HepG2 (cell line): ENCODE measurements at regions not wholly inside any gene's neighbourhood (a gene's known extent, or its start where the extent isn't known, plus 50 kb on each side); places are given as distances from the start of the nearest gene placed in this dataset.

Source experiments
- ATAC-seq: fragments of 200-7000 bp; cut with Tn5 transposase; 3 replicates; pipeline ENCODE4 v1.9.1; 2020; ENCODE audit warnings: mild to moderate bottlenecking, moderate library complexity
- BruUV-seq: library from RNA; stranded (reverse); fragments of 400-500 nt; replicated peaks from 2 replicates; lab custom pipeline; 2021; lab: Mats Ljungman, UMichigan
- CTCF ChIA-PET: fragments of 300-600 bp; formaldehyde crosslinking; extraction: SDS; loops from one replicate; lab custom pipeline; 2021; ENCODE audit warnings: low total read pairs, inconsistent platforms, low intra/inter-chr PET ratio; lab: Yijun Ruan, JAX
- POLR2A ChIA-PET: fragments of 350-600 bp; sonication (Branson Sonifier 250); formaldehyde crosslinking; loops from one replicate; lab custom pipeline; 2020; ENCODE audit warnings: antibody characterized with exemption, inconsistent platforms; lab: Yijun Ruan, JAX
- DNase-seq: peaks from one replicate; pipeline ENCODE4 v3.0.0-alpha.2; 2015; ENCODE audit warnings: low spot score
- FAIRE-seq: peaks from 3 replicates; lab custom pipeline; 2011; peaks lifted over from hg19 to GRCh38; lab: Jason Lieb, UNC
- H2AFZ ChIP-seq: one replicate; pipeline ENCODE4 v1.6.1; 2011; ENCODE audit warnings: low read length, inconsistent platforms
- H3K27ac ChIP-seq: fragments of 300-600 bp; 3 replicates; pipeline ENCODE4 v1.8.0; 2011; ENCODE audit warnings: mixed run types, mild to moderate bottlenecking, mixed read lengths, low read length, inconsistent platforms; ENCODE audit not compliant: insufficient read depth; ENCODE audit errors: extremely low read length
- H3K27me3 ChIP-seq, 2 experiments: fragments of 200-600 bp in 1 of 2; 2 replicates in 1 of 2; 3 replicates in 1 of 2; pipeline versions ENCODE4 v1.6.0 to v1.8.0; 2011; ENCODE audit warnings: low read length in 2 of 2, mild to moderate bottlenecking in 2 of 2, moderate library complexity in 2 of 2, inconsistent platforms in 1 of 2; ENCODE audit not compliant: insufficient read depth in 2 of 2, control insufficient read depth in 1 of 2
- H3K36me3 ChIP-seq, 2 experiments: fragments of 200-600 bp in 1 of 2; replicated peaks in 1 of 2; 2 replicates in 1 of 2; 3 replicates in 1 of 2; pipeline versions ENCODE4 v1.5.1 to v1.8.0; 2011; ENCODE audit warnings: low read length in 2 of 2, inconsistent platforms in 1 of 2; ENCODE audit not compliant: insufficient read depth in 2 of 2, control insufficient read depth in 1 of 2
- H3K4me1 ChIP-seq: 2 replicates; pipeline ENCODE4 v1.5.1; 2012; ENCODE audit warnings: low read length, inconsistent platforms; ENCODE audit not compliant: insufficient read depth
- H3K4me2 ChIP-seq: 2 replicates; pipeline ENCODE4 v1.6.0; 2011; ENCODE audit warnings: low read depth, low read length, inconsistent platforms
- H3K4me3 ChIP-seq, 3 experiments: fragments of 200-600 bp in 1 of 3; sonication (generic), shearing (Covaris generic) in 1 of 3; replicated peaks in 1 of 3; 2 replicates each; pipeline ENCODE4 v1.5.1; 2011 to 2016; ENCODE audit warnings: low read length in 3 of 3, inconsistent platforms in 2 of 3, low read depth in 2 of 3, mild to moderate bottlenecking in 2 of 3, control low read depth in 1 of 3, mixed read lengths in 1 of 3; ENCODE audit not compliant: insufficient read depth in 1 of 3
- H3K79me2 ChIP-seq: one replicate; pipeline ENCODE4 v1.6.1; 2011; ENCODE audit warnings: low read length, inconsistent platforms; ENCODE audit not compliant: insufficient read depth
- H3K9ac ChIP-seq: 2 replicates; pipeline ENCODE4 v1.6.0; 2011; ENCODE audit warnings: mild to moderate bottlenecking, low read depth, low read length, inconsistent platforms; ENCODE audit not compliant: insufficient read depth
- H3K9me3 ChIP-seq: 2 replicates; pipeline ENCODE4 v1.5.1; 2012; ENCODE audit warnings: mild to moderate bottlenecking, low read length
- H4K20me1 ChIP-seq: 2 replicates; pipeline ENCODE4 v1.6.0; 2011; ENCODE audit warnings: inconsistent platforms, mild to moderate bottlenecking, low read length, moderate library complexity; ENCODE audit not compliant: insufficient read depth
- BHLHE40 ChIP-seq: IDR thresholded peaks from 2 replicates; pipeline ENCODE4 v1.6.1; 2011; ENCODE audit warnings: low read length, improper control_type of control experiment
- CERS6 ChIP-seq: sonication (generic); formaldehyde crosslinking; IDR thresholded peaks from 2 replicates; pipeline ENCODE4 v1.5.0; 2020; ENCODE audit warnings: missing genetic modification reagents
- CHD2 ChIP-seq: IDR thresholded peaks from 2 replicates; pipeline ENCODE4 v1.6.1; 2011; ENCODE audit warnings: low read depth, low read length, improper control_type of control experiment
- DNMT1 ChIP-seq: sonication (generic); formaldehyde crosslinking; IDR thresholded peaks from 2 replicates; pipeline ENCODE4 v1.5.1; 2020; ENCODE audit warnings: mild to moderate bottlenecking, missing genetic modification reagents
- FUBP1 ChIP-seq: sonication (generic); formaldehyde crosslinking; IDR thresholded peaks from 2 replicates; pipeline ENCODE4 v1.5.1; 2020; ENCODE audit warnings: missing genetic modification reagents, mild to moderate bottlenecking, borderline replicate concordance
- HDAC2 ChIP-seq: sonication (generic); formaldehyde crosslinking; IDR thresholded peaks from 2 replicates; pipeline ENCODE4 v1.4.0; 2020; ENCODE audit warnings: missing genetic modification reagents
- HNF4G ChIP-seq, 2 experiments: sonication (generic) in 1 of 2; formaldehyde crosslinking in 1 of 2; IDR thresholded peaks; 2 replicates each; pipeline versions ENCODE4 v1.4.0 to v1.6.1; 2011 to 2020; ENCODE audit warnings: borderline replicate concordance in 2 of 2, low read depth in 2 of 2, mild to moderate bottlenecking in 2 of 2, low read length in 1 of 2, missing genetic modification reagents in 1 of 2, moderate library complexity in 1 of 2
- HOXA3 ChIP-seq: sonication (generic); formaldehyde crosslinking; IDR thresholded peaks from 2 replicates; pipeline ENCODE4 v1.5.0; 2020; ENCODE audit warnings: missing genetic modification reagents
- SAFB2 ChIP-seq: sonication (generic); formaldehyde crosslinking; IDR thresholded peaks from 2 replicates; pipeline ENCODE4 v1.5.1; 2020; ENCODE audit warnings: missing genetic modification reagents, low read depth, mild to moderate bottlenecking, borderline replicate concordance
- TEF ChIP-seq: sonication (generic); formaldehyde crosslinking; IDR thresholded peaks from 2 replicates; pipeline ENCODE4 v1.5.0; 2020; ENCODE audit warnings: missing genetic modification reagents
- U2AF1 ChIP-seq: fragments of 200-400 bp; formaldehyde crosslinking; optimal IDR thresholded peaks from 2 replicates; pipeline ENCODE3; 2017; ENCODE audit warnings: mild to moderate bottlenecking, low read depth, low read length
- ZBTB8A ChIP-seq: sonication (generic); formaldehyde crosslinking; IDR thresholded peaks from 2 replicates; pipeline ENCODE4 v1.4.0; 2020; ENCODE audit warnings: mild to moderate bottlenecking, low read depth, missing genetic modification reagents, borderline replicate concordance
- ZKSCAN5 ChIP-seq: sonication (generic); formaldehyde crosslinking; IDR thresholded peaks from 2 replicates; pipeline ENCODE4 v1.5.1; 2020; ENCODE audit warnings: mild to moderate bottlenecking, missing genetic modification reagents
- ZNF552 ChIP-seq: sonication (generic); formaldehyde crosslinking; IDR thresholded peaks from 2 replicates; pipeline ENCODE4 v1.9.0; 2022; ENCODE audit warnings: missing genetic modification reagents, mild to moderate bottlenecking, borderline replicate concordance
- ZNF703 ChIP-seq: sonication (generic); formaldehyde crosslinking; IDR thresholded peaks from 2 replicates; pipeline ENCODE4 v1.5.1; 2020; ENCODE audit warnings: missing genetic modification reagents, mild to moderate bottlenecking, moderate library complexity, borderline replicate concordance
- ZNF749 ChIP-seq: sonication (generic); formaldehyde crosslinking; IDR thresholded peaks from 2 replicates; pipeline ENCODE4 v1.8.0; 2022; ENCODE audit warnings: mild to moderate bottlenecking, missing genetic modification reagents, moderate library complexity, borderline replicate concordance
- ZNF780A ChIP-seq: sonication (generic); formaldehyde crosslinking; IDR thresholded peaks from 2 replicates; pipeline ENCODE4 v1.8.0; 2022; ENCODE audit warnings: mild to moderate bottlenecking, missing genetic modification reagents, moderate library complexity
- ZSCAN30 ChIP-seq: sonication (generic); formaldehyde crosslinking; IDR thresholded peaks from 2 replicates; pipeline ENCODE4 v1.5.0; 2020; ENCODE audit warnings: mild to moderate bottlenecking, missing genetic modification reagents
- WGBS: methylation state at CpG from one replicate; pipeline ENCODE4 v1.1.6; 2017; ENCODE audit warnings: low lambda C conversion rate; 5-methylcytosine and 5-hydroxymethylcytosine counted together
- in situ Hi-C: cut with HindIII; loops from 2 replicates; pipeline ENCODE4 v1.10.0; 2017; ENCODE audit warnings: low pct_unique_long_range_greater_than_20kb; ENCODE audit not compliant: extremely low pct_ligation_motif_present
- intact Hi-C: fragments of 100-400 bp; cut with micrococcal nuclease; formaldehyde crosslinking; loops from one replicate; pipeline ENCODE4 v1.10.0; 2022; ENCODE audit not compliant: unreplicated experiment

GRCh38 chr15:67899596-67900283 lies 59.9 kb upstream of the RNU6-1 start:
- Histone ChIP-seq H3K9me3 (no peaks in the 10 kb centered on the region), H3K9ac (no peak overlapping the region), H3K36me3 (no peaks in the 10 kb centered on the region), H3K79me2 (no peaks in the 10 kb centered on the region), H3K27ac (no peak overlapping the region), H2AFZ (no peak overlapping the region), H3K27me3 (no peaks in the 10 kb centered on the region), H4K20me1 (no peaks in the 10 kb centered on the region), H3K4me1 (peaks cover 25% of the 10 kb centered on the region), H3K4me3 (no peak overlapping the region), H3K4me2 (no peak overlapping the region)
- in situ Hi-C loops: no loop called here
- TF ChIP-seq U2AF1 (no peak), HNF4G (IDR thresholded peaks at IDR 0.05; ENCODE audit: borderline replicate concordance, low read depth, low read length) (no peak), HNF4G (CRISPR knock-in tag; IDR thresholded peaks at IDR 0.05; ENCODE audit: borderline replicate concordance, low read depth) (no peak), ZNF780A (CRISPR knock-in tag) (no peak), TEF (CRISPR knock-in tag) (no peak), ZSCAN30 (no peak), CHD2 (no peak), BHLHE40 (no peak), ZNF552 (CRISPR knock-in tag) (no peak), ZBTB8A (CRISPR knock-in tag) (no peak), FUBP1 (CRISPR knock-in tag) (no peak), CERS6 (CRISPR knock-in tag) (no peak), SAFB2 (CRISPR knock-in tag) (no peak), ZNF749 (CRISPR knock-in tag) (no peak), ZKSCAN5 (no peak), DNMT1 (CRISPR knock-in tag) (no peak), HOXA3 (CRISPR knock-in tag) (no peak), HDAC2 (CRISPR knock-in tag) (no peak), ZNF703 (CRISPR knock-in tag) (no peak)
- BruUV-seq: no TSS peak
- ChIA-PET CTCF (no interaction called here), POLR2A (no interaction called here)
- 90% methylated on average over 9 of the region's 9 CpGs for whole genome bisulfite sequencing
- ATAC-seq (no peak), FAIRE-seq (no peak), DNase-seq (no peak)
- intact Hi-C loops: no loop called here
